Activated CD4-positive, CD25-positive, alpha-beta regulatory T cell treated with anti-CD3 and anti-CD28 coated beads, Interleukin-2, amount 50 U/mL, for 24 hours (primary cell): ENCODE measurements at regions not wholly inside any gene's neighbourhood (a gene's known extent, or its start where the extent isn't known, plus 50 kb on each side); places are given as distances from the start of the nearest gene placed in this dataset.

Experiments
- ATAC-seq, 2 donors: fragments of 150-1000 bp; cut with Tn5 transposase; one replicate each; pipeline ENCODE4 v1.10.0; 2021; ENCODE audit warnings: mild to moderate bottlenecking in 1 of 2, moderate library complexity in 1 of 2

GRCh38 chr21:22438428-22439086 lies 1440.3 kb downstream of the NCAM2 start:
- ATAC-seq = no peak

GRCh38 chr21:22444990-22445389 lies 1446.8 kb downstream of the NCAM2 start:
- ATAC-seq = no peak

DNA sequence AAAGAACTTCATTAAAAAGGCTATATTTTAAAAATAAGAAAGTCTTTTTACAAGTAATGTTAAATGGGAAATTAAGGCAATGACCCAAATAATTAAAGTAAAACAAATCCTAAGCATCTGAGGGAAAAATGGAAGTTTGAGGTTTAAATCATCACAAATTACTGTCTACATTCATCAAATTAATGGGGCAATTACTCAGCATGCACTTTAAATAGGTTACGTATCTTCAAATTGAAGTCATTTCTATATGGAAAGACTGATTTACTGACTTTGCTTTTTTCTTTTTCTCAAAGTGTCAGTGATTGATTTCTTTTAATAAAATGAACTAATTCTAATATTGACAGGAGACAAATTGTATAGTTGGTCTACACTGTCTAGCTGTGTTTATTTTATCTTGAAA lies 1452.3 kb downstream of the NCAM2 start:
- ATAC-seq = no peak

DNA sequence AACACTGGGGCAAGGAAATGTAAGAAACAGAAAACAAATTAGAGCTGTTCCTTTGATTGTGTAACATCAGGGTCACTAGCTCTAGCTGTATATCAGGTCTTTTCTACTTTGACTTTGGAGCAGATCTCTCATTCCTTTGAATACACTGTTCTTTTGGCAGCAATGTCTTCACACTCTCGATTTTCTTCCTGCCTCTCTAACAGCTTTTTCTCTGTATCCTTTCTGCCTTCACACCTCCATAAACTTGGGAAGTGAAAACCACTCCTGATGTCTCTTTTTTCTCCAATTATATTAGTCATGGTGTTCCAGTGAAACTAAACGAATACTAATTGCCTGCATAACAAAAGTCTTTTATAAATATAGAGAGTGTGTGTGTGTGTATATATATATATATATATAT lies 1458.0 kb downstream of the NCAM2 start:
- no peak for ATAC-seq

DNA sequence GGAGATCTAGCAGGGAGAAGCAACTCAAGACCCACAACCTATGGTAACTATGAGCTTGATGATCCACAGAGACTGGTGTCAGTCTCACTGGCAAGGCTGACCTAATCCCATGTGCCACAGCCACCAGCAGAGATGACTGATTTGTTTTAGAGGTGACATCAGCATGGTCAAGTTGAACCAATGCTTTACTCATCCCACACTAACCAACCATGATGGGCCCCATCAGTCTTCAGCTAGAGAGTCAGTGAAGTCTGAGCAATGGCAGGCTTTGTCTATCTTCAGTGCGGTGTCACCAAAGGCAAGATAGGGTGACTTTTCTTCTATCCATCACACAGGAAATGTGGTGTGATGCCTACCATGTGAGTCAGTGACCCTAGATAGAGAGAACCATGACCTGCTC lies 1470.7 kb downstream of the NCAM2 start:
- ATAC-seq = no peak

DNA sequence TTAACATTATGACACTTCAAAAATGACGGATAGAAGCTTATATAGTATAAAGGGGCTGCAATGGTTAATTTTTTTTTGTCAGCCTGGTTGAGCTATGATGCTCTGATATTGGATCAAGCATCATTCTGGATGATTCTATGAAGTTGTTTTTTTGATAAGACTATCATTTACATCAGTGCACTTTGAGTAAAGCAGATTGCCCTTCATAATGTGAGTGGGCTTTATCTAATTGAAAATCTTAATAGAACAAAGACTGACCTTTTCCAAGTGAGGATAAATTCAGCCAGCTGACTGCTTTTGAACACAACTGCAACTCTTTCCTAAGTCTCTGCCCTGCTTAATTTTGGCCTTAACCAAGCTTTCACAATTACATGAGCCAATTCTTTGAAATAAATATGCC lies 1476.2 kb downstream of the NCAM2 start:
- no peak for ATAC-seq

- no peak for ATAC-seq
Observed at GRCh38 chr21:22476214-22476613, 1478.0 kb downstream of the NCAM2 start.

- ATAC-seq = no peak
Observed at GRCh38 chr21:22476726-22477646, 1478.8 kb downstream of the NCAM2 start.

GRCh38 chr21:22490049-22490448 lies 1491.8 kb downstream of the NCAM2 start:
- no peak for ATAC-seq

- ATAC-seq = no peak
Observed at GRCh38 chr21:22516230-22516629, 1518.0 kb downstream of the NCAM2 start.

- no peak for ATAC-seq
Observed at GRCh38 chr21:22535630-22536029, 1537.4 kb downstream of the NCAM2 start.

DNA sequence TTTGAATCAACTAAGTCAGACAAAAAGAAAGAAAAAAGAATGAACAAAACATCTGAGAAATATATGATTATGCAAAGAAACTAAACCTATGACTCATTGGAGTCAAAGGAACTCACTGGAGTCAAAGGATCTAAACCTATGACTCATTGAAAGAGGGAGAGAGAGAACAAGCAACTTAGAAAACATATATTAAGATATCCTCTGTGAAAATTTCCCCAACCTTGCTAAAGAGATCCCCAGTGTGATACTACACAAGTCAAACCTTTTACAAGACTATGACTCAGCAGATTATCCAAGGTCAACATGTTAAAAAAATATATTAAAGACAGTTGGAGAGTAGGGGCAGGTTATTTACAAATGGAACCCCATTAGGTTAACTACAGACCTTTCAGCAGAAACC lies 1538.3 kb downstream of the NCAM2 start:
- ATAC-seq = no peak

DNA sequence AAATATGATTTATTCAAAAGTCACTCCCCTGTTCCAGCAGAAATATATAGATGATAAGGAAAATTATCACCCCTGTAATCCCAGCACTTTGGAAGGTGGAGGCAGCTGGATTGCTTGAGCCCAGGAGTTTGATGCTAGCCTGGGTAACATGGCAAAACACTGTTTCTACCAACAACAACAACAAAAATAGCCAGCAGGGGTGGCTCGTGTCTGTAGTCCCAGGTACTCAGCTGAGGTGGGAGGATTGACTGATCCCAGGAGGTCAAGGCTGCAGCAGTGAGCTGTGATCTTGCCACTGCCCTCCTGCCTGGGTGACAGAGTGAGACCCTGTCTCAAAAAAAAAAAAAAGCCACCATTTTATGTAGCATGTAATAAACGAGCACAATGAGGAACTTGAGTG lies 1546.5 kb downstream of the NCAM2 start:
- ATAC-seq = no peak

- no peak for ATAC-seq
Observed at GRCh38 chr21:22552390-22552789, 1554.2 kb downstream of the NCAM2 start.

DNA sequence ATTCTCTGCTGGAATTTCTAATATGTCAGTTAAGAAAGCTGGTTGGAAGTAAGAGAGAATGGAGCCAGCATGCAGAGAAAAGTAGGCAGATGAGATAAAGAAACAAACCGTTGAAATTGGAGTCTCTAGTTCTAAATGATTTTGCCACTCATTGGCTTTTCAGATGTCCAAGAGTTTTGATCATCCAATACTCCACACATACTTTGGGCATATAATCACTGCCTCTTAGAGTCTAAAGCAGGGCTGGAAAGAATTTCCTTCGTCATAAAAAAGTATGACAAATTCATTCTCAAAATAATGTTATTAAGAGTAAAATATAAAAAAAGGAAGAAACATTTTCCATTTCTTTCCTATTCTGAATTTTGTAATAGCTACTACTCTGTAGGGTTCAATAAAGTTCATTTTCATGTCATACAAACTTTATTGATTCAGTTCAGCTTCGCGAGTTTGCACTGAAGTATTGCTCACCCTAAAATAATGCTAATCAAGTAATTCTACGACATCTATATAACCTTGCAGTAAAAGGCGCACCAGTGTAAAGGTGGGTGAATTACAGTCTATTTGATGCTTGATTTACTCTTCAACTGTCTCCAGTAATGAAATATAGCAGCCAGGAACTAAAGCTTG lies 1556.6 kb downstream of the NCAM2 start:
- ATAC-seq = no peak

GRCh38 chr21:22556829-22557228 lies 1558.6 kb downstream of the NCAM2 start:
- ATAC-seq = no peak

- ATAC-seq = no peak
Observed at GRCh38 chr21:22561946-22562345, 1563.7 kb downstream of the NCAM2 start.

- ATAC-seq = no peak
Observed at GRCh38 chr21:22573834-22574233, 1575.6 kb downstream of the NCAM2 start.

DNA sequence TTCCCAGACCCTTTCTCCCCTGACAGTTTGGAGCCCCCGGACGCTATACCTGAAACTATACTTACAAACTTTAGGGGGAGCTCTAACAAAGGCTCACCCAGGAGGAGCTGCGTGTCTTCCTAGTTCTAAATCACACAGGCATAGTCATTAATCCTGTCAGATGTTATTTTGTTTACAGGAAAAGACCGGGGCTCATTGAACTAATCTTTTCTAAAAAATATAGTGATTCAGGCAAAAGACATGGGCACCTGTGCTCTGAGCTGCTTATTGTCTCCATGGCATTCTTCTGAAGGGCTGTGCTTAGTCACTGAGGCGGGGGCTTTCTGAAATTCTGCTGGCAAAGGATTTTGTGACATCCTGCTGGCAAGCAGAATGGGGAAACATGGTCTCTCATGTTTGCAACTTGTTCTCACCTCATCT lies 1577.0 kb downstream of the NCAM2 start:
- peak in 1 of 2 donors; percentile 25 for ATAC-seq

GRCh38 chr21:22579741-22580140 lies 1581.5 kb downstream of the NCAM2 start:
- no peak for ATAC-seq

- ATAC-seq = no peak
Observed at GRCh38 chr21:22582026-22582425, 1583.8 kb downstream of the NCAM2 start.

DNA sequence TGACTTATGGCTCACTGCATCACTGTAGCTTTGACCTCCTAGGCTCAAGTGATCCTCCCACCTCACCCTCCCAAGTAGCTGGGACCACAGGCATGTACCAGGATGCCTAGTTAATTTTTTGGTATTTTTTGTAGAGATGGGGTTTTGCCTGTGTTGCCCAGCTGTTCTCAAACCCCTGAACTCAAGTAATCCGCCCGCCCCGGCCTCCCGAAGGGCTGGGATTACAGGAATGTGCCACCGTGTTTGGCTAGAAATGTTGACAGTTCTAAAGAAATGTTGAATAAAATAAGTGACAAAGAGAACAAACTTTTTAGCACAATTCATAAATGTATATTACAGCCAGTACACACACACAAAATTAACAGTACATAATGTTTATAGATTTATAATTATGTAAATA lies 1586.1 kb downstream of the NCAM2 start:
- no peak for ATAC-seq

DNA sequence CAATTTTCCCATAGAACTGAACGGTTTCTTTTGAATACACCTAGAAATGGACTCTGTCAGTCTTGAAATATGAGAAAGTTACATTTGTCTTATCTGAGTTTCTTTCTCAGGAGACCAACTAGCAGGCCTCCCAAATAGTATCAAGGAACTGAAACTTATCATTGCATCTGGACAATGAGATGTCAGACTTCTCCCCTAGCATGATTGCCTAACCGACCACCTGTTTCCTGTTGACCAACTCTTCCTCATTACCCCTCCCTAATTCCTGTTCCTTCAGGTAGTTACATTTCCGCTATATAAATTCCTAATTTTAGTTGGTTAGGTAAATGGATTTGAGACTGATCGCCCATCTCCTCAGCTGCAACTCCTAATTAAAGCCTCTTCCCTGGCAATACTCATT lies 1587.3 kb downstream of the NCAM2 start:
- ATAC-seq = no peak
